Activated CD8-positive, alpha-beta T cell treated with anti-CD3 and anti-CD28 coated beads for 36 hours (primary cell): ENCODE measurements at regions not wholly inside any gene's neighbourhood (a gene's known extent, or its start where the extent isn't known, plus 50 kb on each side); places are given as distances from the start of the nearest gene placed in this dataset.

ENCODE experiments used
- ATAC-seq: fragments of 200-7000 bp; cut with Tn5 transposase; one replicate; pipeline ENCODE4 v1.10.0; 2021; ENCODE audit warnings: mild to moderate bottlenecking, moderate library complexity
- CTCF ChIA-PET: fragments of 350-600 bp; sonication (Branson Sonifier 250); formaldehyde crosslinking; loops from one replicate; lab custom pipeline; 2021; ENCODE audit warnings: antibody characterized with exemption; lab: Charles Lee
- POLR2A ChIA-PET: fragments of 350-600 bp; sonication (Branson Sonifier 250); formaldehyde crosslinking; loops from one replicate; lab custom pipeline; 2021; ENCODE audit warnings: antibody characterized with exemption; lab: Charles Lee
- DNase-seq: peaks from one replicate; pipeline ENCODE4 v3.0.0-alpha.2; 2020
- H3K27ac Mint-ChIP-seq: one replicate; pipeline ENCODE4 v1.8.0; 2021; ENCODE audit warnings: mild to moderate bottlenecking, mixed read lengths
- H3K27me3 Mint-ChIP-seq: one replicate; pipeline ENCODE4 v1.8.0; 2021; ENCODE audit warnings: mixed read lengths
- H3K36me3 Mint-ChIP-seq: one replicate; pipeline ENCODE4 v1.8.0; 2021; ENCODE audit warnings: low read depth, mixed read lengths
- H3K4me1 Mint-ChIP-seq: one replicate; pipeline ENCODE4 v1.8.0; 2021; ENCODE audit warnings: low read depth, mixed read lengths
- H3K4me3 Mint-ChIP-seq: one replicate; pipeline ENCODE4 v1.8.0; 2021; ENCODE audit warnings: mild to moderate bottlenecking, moderate library complexity, mixed read lengths
- H3K9me3 Mint-ChIP-seq: one replicate; pipeline ENCODE4 v1.8.0; 2021; ENCODE audit warnings: mixed read lengths
- intact Hi-C: fragments of 100-400 bp; cut with micrococcal nuclease; formaldehyde crosslinking; loops from one replicate; pipeline ENCODE4 v1.10.0; 2022
- TF ChIP-seq, protein P1 (sequence below): fragments of 200-600 bp; IDR thresholded peaks from one replicate; pipeline ENCODE4 v1.8.0; 2022; ENCODE audit warnings: antibody characterized with exemption, mild to moderate bottlenecking

- Mint-ChIP-seq H3K36me3 (no peaks in the 10 kb centered on the region), H3K9me3 (peaks cover 5% of the 10 kb centered on the region), H3K4me3 (no peak overlapping the region), H3K4me1 (no peaks in the 10 kb centered on the region), H3K27ac (no peak overlapping the region), H3K27me3 (no peaks in the 10 kb centered on the region)
- ChIA-PET POLR2A (no interaction called here), CTCF (no interaction called here)
- ATAC-seq (no peak), DNase-seq (no peak)
- intact Hi-C loops: no loop called here
- TF ChIP-seq, protein P1, sequence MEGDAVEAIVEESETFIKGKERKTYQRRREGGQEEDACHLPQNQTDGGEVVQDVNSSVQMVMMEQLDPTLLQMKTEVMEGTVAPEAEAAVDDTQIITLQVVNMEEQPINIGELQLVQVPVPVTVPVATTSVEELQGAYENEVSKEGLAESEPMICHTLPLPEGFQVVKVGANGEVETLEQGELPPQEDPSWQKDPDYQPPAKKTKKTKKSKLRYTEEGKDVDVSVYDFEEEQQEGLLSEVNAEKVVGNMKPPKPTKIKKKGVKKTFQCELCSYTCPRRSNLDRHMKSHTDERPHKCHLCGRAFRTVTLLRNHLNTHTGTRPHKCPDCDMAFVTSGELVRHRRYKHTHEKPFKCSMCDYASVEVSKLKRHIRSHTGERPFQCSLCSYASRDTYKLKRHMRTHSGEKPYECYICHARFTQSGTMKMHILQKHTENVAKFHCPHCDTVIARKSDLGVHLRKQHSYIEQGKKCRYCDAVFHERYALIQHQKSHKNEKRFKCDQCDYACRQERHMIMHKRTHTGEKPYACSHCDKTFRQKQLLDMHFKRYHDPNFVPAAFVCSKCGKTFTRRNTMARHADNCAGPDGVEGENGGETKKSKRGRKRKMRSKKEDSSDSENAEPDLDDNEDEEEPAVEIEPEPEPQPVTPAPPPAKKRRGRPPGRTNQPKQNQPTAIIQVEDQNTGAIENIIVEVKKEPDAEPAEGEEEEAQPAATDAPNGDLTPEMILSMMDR: no peak
These were observed 672.4 kb downstream of the HTR1B start for GRCh38 chr6:76790881-76791280.

GRCh38 chr6:76790045-76790796 is 673.1 kb downstream of the HTR1B start:
- no peaks in the 10 kb centered on the region for H3K36me3 Mint-ChIP-seq
- POLR2A ChIA-PET: no interaction called here
- TF ChIP-seq, protein P1: no peak
- peaks cover 5% of the 10 kb centered on the region for H3K9me3 Mint-ChIP-seq
- H3K4me1 Mint-ChIP-seq: no peaks in the 10 kb centered on the region
- intact Hi-C loops: no loop called here
- ATAC-seq (no peak), DNase-seq (no peak)
- CTCF ChIA-PET: no interaction called here
- H3K27ac Mint-ChIP-seq: no peak overlapping the region
- no peak overlapping the region for H3K4me3 Mint-ChIP-seq
- no peaks in the 10 kb centered on the region for H3K27me3 Mint-ChIP-seq

DNA sequence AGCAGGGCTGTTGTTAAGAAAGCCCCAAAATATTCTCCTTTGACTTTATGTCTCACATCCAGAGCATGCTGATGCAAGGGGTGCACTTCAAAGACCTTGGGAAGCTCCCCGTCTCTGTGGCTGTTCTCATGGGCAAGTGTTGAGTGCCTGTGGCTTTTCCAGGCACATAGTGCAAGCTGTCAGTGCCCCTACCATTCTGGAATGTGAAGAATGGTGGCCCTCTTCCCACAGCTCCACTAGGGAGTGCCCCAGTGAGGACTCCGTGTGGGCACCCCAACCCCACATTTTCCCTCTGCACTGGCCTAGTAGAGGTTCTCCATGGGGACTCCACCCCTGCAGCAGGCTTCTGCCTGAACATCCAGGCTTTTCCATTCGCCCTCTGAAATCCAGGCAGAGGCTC is 673.7 kb downstream of the HTR1B start:
- H3K27me3 Mint-ChIP-seq: no peaks in the 10 kb centered on the region
- no peak for ATAC-seq

GRCh38 chr6:76788155-76788554 is 675.1 kb downstream of the HTR1B start:
- ATAC-seq: no peak
- no peaks in the 10 kb centered on the region for H3K4me1 Mint-ChIP-seq

More for the DNA sequence above, 673.7 kb downstream of the HTR1B start:
- POLR2A ChIA-PET: no interaction called here
- Mint-ChIP-seq H3K4me3 (no peak overlapping the region), H3K9me3 (peaks cover 5% of the 10 kb centered on the region), H3K36me3 (no peaks in the 10 kb centered on the region), H3K27ac (no peak overlapping the region), H3K4me1 (no peaks in the 10 kb centered on the region)
- CTCF ChIA-PET: no interaction called here
- intact Hi-C loops: no loop called here
- no peak for DNase-seq
- TF ChIP-seq, protein P1: no peak

GRCh38 chr6:76779068-76779467 is 684.2 kb downstream of the HTR1B start:
- DNase-seq: no peak
- CTCF ChIA-PET: no interaction called here
- no peaks in the 10 kb centered on the region for H3K27me3 Mint-ChIP-seq
- no peak overlapping the region for H3K4me3 Mint-ChIP-seq
- H3K4me1 Mint-ChIP-seq: no peaks in the 10 kb centered on the region
- no peak overlapping the region for H3K27ac Mint-ChIP-seq
- intact Hi-C loops: no loop called here
- ATAC-seq: no peak
- TF ChIP-seq, protein P1: no peak
- H3K36me3 Mint-ChIP-seq: no peaks in the 10 kb centered on the region
- POLR2A ChIA-PET: no interaction called here
- H3K9me3 Mint-ChIP-seq: peaks cover 2% of the 10 kb centered on the region

More at GRCh38 chr6:76788155-76788554, 675.1 kb downstream of the HTR1B start:
- DNase-seq: no peak
- no peak overlapping the region for H3K27ac Mint-ChIP-seq
- no peaks in the 10 kb centered on the region for H3K27me3 Mint-ChIP-seq
- H3K9me3 Mint-ChIP-seq: peaks cover 2% of the 10 kb centered on the region
- no peak overlapping the region for H3K4me3 Mint-ChIP-seq
- H3K36me3 Mint-ChIP-seq: no peaks in the 10 kb centered on the region
- POLR2A ChIA-PET: no interaction called here
- CTCF ChIA-PET: no interaction called here
- TF ChIP-seq, protein P1: no peak
- intact Hi-C loops: no loop called here
